Gastrocnemius medialis (tissue), 4 donors: ENCODE measurements at regions not wholly inside any gene's neighbourhood (a gene's known extent, or its start where the extent isn't known, plus 50 kb on each side); places are given as distances from the start of the nearest gene placed in this dataset.

ENCODE experiments used
- CTCF ChIP-seq, 5 experiments: fragments of 450-650 bp in 3 of 5; fragments of 200-600 bp in 2 of 5; sonication (generic) in 2 of 5; IDR thresholded peaks in 4 of 5; conservative IDR thresholded peaks in 1 of 5; 1 replicate in 4 of 5; 2 replicates in 1 of 5; pipeline ENCODE4 v1.5.1; 2016 to 2019; ENCODE audit warnings: antibody characterized with exemption in 5 of 5, mild to moderate bottlenecking in 3 of 5, moderate library complexity in 3 of 5
- POLR2A ChIP-seq, 2 donors: fragments of 450-650 bp; IDR thresholded peaks; one replicate each; pipeline ENCODE4 v1.6.1; 2017; ENCODE audit warnings: antibody characterized with exemption in 2 of 2, mild to moderate bottlenecking in 2 of 2, moderate library complexity in 2 of 2

- TF ChIP-seq CTCF (IDR thresholded peaks at IDR 0.05 in 4 of 5, conservative IDR thresholded peaks at IDR 0.05 in 1 of 5) (no peak), POLR2A (IDR thresholded peaks at IDR 0.05) (no peak)
Measured at GRCh38 chr13:18739310-18739709, 442.3 kb downstream of the TUBA3C start.
